Panc1 (cell line): ENCODE measurements at regions not wholly inside any gene's neighbourhood (a gene's known extent, or its start where the extent isn't known, plus 50 kb on each side); places are given as distances from the start of the nearest gene placed in this dataset.

Experiments used
- POLR2AphosphoS5 ChIP-seq: IDR thresholded peaks from 2 replicates; pipeline ENCODE4 v1.6.1; 2012; ENCODE audit warnings: mild to moderate bottlenecking, low read depth, low read length, moderate library complexity
- SIN3A ChIP-seq: IDR thresholded peaks from 2 replicates; pipeline ENCODE4 v1.6.1; 2012; ENCODE audit warnings: low read depth, mild to moderate bottlenecking, low read length, moderate library complexity, borderline replicate concordance; ENCODE audit not compliant: insufficient read depth
- TCF7L2 ChIP-seq: IDR thresholded peaks from 2 replicates; pipeline ENCODE4 v1.6.1; 2011; ENCODE audit warnings: mild to moderate bottlenecking, low read depth, low read length, inconsistent platforms
- TF ChIP-seq, protein P1 (sequence below): fragments of 450-650 bp; IDR thresholded peaks from 2 replicates; pipeline ENCODE4 v1.5.1; 2017; ENCODE audit warnings: mild to moderate bottlenecking
- TF ChIP-seq, protein P2 (sequence below), 2 experiments: IDR thresholded peaks; 2 replicates each; pipeline ENCODE4 v1.6.1; 2011 to 2012; ENCODE audit warnings: low read depth in 2 of 2, control low read depth in 1 of 2, low read length in 1 of 2, mild to moderate bottlenecking in 1 of 2, moderate library complexity in 1 of 2; ENCODE audit not compliant: insufficient read depth in 1 of 2

DNA sequence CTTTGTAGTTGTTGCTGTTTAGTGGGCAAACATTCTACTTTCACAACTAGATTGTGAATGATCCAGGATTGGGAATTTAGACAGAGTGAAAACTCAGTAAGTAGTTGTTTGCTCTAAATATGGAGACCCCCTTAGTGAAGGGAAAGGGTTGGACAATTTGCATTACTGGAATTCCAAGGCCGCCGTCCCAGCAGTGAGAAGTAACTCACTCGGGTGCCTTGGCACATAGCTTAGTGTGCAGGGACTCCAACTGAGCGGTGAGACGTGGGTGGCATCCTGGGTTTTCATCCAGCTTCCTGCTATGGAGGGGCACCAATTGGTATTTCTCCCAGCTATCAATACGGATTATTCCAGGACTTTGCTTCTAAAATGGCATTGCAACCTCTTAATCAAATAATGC lies 69.7 kb upstream of the FCN1 start:
- TF ChIP-seq, protein P1, sequence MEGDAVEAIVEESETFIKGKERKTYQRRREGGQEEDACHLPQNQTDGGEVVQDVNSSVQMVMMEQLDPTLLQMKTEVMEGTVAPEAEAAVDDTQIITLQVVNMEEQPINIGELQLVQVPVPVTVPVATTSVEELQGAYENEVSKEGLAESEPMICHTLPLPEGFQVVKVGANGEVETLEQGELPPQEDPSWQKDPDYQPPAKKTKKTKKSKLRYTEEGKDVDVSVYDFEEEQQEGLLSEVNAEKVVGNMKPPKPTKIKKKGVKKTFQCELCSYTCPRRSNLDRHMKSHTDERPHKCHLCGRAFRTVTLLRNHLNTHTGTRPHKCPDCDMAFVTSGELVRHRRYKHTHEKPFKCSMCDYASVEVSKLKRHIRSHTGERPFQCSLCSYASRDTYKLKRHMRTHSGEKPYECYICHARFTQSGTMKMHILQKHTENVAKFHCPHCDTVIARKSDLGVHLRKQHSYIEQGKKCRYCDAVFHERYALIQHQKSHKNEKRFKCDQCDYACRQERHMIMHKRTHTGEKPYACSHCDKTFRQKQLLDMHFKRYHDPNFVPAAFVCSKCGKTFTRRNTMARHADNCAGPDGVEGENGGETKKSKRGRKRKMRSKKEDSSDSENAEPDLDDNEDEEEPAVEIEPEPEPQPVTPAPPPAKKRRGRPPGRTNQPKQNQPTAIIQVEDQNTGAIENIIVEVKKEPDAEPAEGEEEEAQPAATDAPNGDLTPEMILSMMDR = no peak
- no peak for TF ChIP-seq POLR2AphosphoS5
- no peak for TF ChIP-seq TCF7L2
- TF ChIP-seq SIN3A = no peak
- TF ChIP-seq, protein P2, sequence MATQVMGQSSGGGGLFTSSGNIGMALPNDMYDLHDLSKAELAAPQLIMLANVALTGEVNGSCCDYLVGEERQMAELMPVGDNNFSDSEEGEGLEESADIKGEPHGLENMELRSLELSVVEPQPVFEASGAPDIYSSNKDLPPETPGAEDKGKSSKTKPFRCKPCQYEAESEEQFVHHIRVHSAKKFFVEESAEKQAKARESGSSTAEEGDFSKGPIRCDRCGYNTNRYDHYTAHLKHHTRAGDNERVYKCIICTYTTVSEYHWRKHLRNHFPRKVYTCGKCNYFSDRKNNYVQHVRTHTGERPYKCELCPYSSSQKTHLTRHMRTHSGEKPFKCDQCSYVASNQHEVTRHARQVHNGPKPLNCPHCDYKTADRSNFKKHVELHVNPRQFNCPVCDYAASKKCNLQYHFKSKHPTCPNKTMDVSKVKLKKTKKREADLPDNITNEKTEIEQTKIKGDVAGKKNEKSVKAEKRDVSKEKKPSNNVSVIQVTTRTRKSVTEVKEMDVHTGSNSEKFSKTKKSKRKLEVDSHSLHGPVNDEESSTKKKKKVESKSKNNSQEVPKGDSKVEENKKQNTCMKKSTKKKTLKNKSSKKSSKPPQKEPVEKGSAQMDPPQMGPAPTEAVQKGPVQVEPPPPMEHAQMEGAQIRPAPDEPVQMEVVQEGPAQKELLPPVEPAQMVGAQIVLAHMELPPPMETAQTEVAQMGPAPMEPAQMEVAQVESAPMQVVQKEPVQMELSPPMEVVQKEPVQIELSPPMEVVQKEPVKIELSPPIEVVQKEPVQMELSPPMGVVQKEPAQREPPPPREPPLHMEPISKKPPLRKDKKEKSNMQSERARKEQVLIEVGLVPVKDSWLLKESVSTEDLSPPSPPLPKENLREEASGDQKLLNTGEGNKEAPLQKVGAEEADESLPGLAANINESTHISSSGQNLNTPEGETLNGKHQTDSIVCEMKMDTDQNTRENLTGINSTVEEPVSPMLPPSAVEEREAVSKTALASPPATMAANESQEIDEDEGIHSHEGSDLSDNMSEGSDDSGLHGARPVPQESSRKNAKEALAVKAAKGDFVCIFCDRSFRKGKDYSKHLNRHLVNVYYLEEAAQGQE (IDR thresholded peaks at IDR 0.05; ENCODE audit: insufficient read depth in 1 of 2, low read depth in 2 of 2, low read length in 1 of 2) = no peak
